WTC11 (cell line): ENCODE measurements at regions not wholly inside any gene's neighbourhood (a gene's known extent, or its start where the extent isn't known, plus 50 kb on each side); places are given as distances from the start of the nearest gene placed in this dataset.

Source experiments
- ATAC-seq: fragments of 200-7000 bp; cut with Tn5 transposase; 2 replicates; pipeline ENCODE4 v1.10.0; 2021; ENCODE audit warnings: mild to moderate bottlenecking, moderate library complexity
- CTCF ChIA-PET: fragments of 300-600 bp; sonication (Branson Sonifier 250); formaldehyde crosslinking; loops from one replicate; lab custom pipeline; 2021; ENCODE audit warnings: antibody characterized with exemption; lab: Charles Lee
- POLR2A ChIA-PET: fragments of 350-600 bp; sonication (Branson Sonifier 250); formaldehyde crosslinking; loops from one replicate; lab custom pipeline; 2021; ENCODE audit warnings: antibody characterized with exemption; lab: Charles Lee
- DNase-seq: peaks from one replicate; pipeline ENCODE4 v3.0.0; 2021; ENCODE audit warnings: low spot score
- H3K27ac Mint-ChIP-seq: 2 replicates; pipeline ENCODE4 v1.8.0; 2021; ENCODE audit warnings: mixed read lengths
- H3K27me3 Mint-ChIP-seq: 2 replicates; pipeline ENCODE4 v1.8.0; 2021; ENCODE audit warnings: low read depth, mild to moderate bottlenecking, moderate library complexity, mixed read lengths
- H3K36me3 Mint-ChIP-seq: 2 replicates; pipeline ENCODE4 v1.8.0; 2021; ENCODE audit warnings: mixed read lengths
- H3K4me1 Mint-ChIP-seq: 2 replicates; pipeline ENCODE4 v1.8.0; 2022; ENCODE audit warnings: mixed read lengths
- H3K4me3 Mint-ChIP-seq: 2 replicates; pipeline ENCODE4 v1.8.0; 2021; ENCODE audit warnings: mild to moderate bottlenecking, moderate library complexity, mixed read lengths
- H3K9me3 Mint-ChIP-seq: 2 replicates; pipeline ENCODE4 v1.8.0; 2021; ENCODE audit warnings: mixed read lengths
- ATF2 ChIP-seq: sonication (generic); formaldehyde crosslinking; IDR thresholded peaks from 2 replicates; pipeline ENCODE4 v1.8.1; 2022; ENCODE audit warnings: low read depth, missing genetic modification reagents, borderline replicate concordance
- EMX1 ChIP-seq: fragments of 250-450 bp; sonication (Bioruptor Pico); IDR thresholded peaks from 2 replicates; pipeline ENCODE4 v1.8.0; 2021; ENCODE audit warnings: mild to moderate bottlenecking
- ESRRA ChIP-seq: sonication (generic); formaldehyde crosslinking; IDR thresholded peaks from 2 replicates; pipeline ENCODE4 v1.8.1; 2022; ENCODE audit warnings: mild to moderate bottlenecking, missing genetic modification reagents, borderline replicate concordance
- ETV6 ChIP-seq: sonication (generic); formaldehyde crosslinking; IDR thresholded peaks from 2 replicates; pipeline ENCODE4 v1.8.1; 2022; ENCODE audit warnings: mild to moderate bottlenecking, missing genetic modification reagents
- FOXK1 ChIP-seq: sonication (generic); formaldehyde crosslinking; IDR thresholded peaks from 2 replicates; pipeline ENCODE4 v1.8.0; 2022; ENCODE audit warnings: mild to moderate bottlenecking, moderate library complexity, missing genetic modification reagents
- FOXP4 ChIP-seq: sonication (generic); formaldehyde crosslinking; IDR thresholded peaks from 2 replicates; pipeline ENCODE4 v1.8.0; 2022; ENCODE audit warnings: mild to moderate bottlenecking, missing genetic modification reagents
- HMGA2 ChIP-seq: fragments of 250-450 bp; sonication (Bioruptor Pico); IDR thresholded peaks from 2 replicates; pipeline ENCODE4 v1.4.0; 2021; ENCODE audit warnings: mild to moderate bottlenecking, moderate library complexity
- IRF1 ChIP-seq: sonication (generic); formaldehyde crosslinking; IDR thresholded peaks from 2 replicates; pipeline ENCODE4 v1.8.0; 2023; ENCODE audit warnings: missing genetic modification reagents
- IRF2 ChIP-seq: sonication (generic); formaldehyde crosslinking; IDR thresholded peaks from 2 replicates; pipeline ENCODE4 v1.8.0; 2022; ENCODE audit warnings: low read depth, missing genetic modification reagents, borderline replicate concordance
- TEAD1 ChIP-seq: sonication (generic); formaldehyde crosslinking; IDR thresholded peaks from 2 replicates; pipeline ENCODE4 v1.8.0; 2022; ENCODE audit warnings: mild to moderate bottlenecking, missing genetic modification reagents
- TP53 ChIP-seq: sonication (generic); formaldehyde crosslinking; IDR thresholded peaks from 2 replicates; pipeline ENCODE4 v1.8.1; 2023; ENCODE audit warnings: mild to moderate bottlenecking, missing genetic modification reagents
- ZNF121 ChIP-seq: sonication (generic); formaldehyde crosslinking; IDR thresholded peaks from 2 replicates; pipeline ENCODE4 v1.8.0; 2023; ENCODE audit warnings: missing genetic modification reagents
- ZNF396 ChIP-seq: fragments of 250-450 bp; sonication (Bioruptor Pico); IDR thresholded peaks from 2 replicates; pipeline ENCODE4 v1.8.0; 2021; ENCODE audit warnings: mild to moderate bottlenecking, moderate library complexity, borderline replicate concordance
- ZNF416 ChIP-seq: fragments of 250-450 bp; sonication (Bioruptor Pico); IDR thresholded peaks from 2 replicates; pipeline ENCODE4 v1.9.0; 2021; ENCODE audit warnings: mild to moderate bottlenecking, inconsistent platforms
- ZNF532 ChIP-seq: fragments of 250-450 bp; sonication (Bioruptor Pico); IDR thresholded peaks from 2 replicates; pipeline ENCODE4 v1.9.0; 2021; ENCODE audit warnings: mild to moderate bottlenecking, borderline replicate concordance
- TF ChIP-seq, protein P1 (sequence below): sonication (generic); formaldehyde crosslinking; IDR thresholded peaks from 2 replicates; pipeline ENCODE4 v1.8.0; 2023; ENCODE audit warnings: missing genetic modification reagents, mild to moderate bottlenecking, borderline replicate concordance
- TF ChIP-seq, protein P2 (sequence below): fragments of 250-450 bp; sonication (Bioruptor Pico); IDR thresholded peaks from 2 replicates; pipeline ENCODE4 v1.9.0; 2021; ENCODE audit warnings: mild to moderate bottlenecking
- TF ChIP-seq, protein P3 (sequence below): sonication (generic); formaldehyde crosslinking; IDR thresholded peaks from 2 replicates; pipeline ENCODE4 v1.8.1; 2023; ENCODE audit warnings: mild to moderate bottlenecking, missing genetic modification reagents
- TF ChIP-seq, protein P4 (sequence below): sonication (generic); formaldehyde crosslinking; IDR thresholded peaks from 2 replicates; pipeline ENCODE4 v1.8.0; 2022; ENCODE audit warnings: mild to moderate bottlenecking, missing genetic modification reagents

DNA sequence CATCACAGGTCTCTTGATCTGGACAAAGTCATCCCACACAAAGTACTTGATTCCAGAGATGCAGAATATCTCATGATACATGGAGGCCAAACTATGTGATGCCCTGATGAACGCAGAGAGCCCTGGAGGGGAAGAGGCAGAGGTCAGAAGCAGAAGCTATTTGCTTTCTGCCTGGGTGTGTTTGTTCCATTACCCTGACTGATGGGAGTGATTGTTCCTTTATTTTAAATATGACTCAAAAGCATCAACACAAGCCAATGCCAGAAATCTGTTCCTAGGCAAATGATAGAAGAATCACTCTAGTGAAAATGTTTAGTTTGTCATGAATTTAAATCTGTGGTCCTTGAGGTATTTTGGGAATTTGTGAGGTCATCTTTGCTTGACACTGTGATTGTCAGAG lies 54.7 kb upstream of the GGTLC1 start (continued):
- TF ChIP-seq ZNF532 (CRISPR knock-in tag) = no peak
- TF ChIP-seq, protein P1, sequence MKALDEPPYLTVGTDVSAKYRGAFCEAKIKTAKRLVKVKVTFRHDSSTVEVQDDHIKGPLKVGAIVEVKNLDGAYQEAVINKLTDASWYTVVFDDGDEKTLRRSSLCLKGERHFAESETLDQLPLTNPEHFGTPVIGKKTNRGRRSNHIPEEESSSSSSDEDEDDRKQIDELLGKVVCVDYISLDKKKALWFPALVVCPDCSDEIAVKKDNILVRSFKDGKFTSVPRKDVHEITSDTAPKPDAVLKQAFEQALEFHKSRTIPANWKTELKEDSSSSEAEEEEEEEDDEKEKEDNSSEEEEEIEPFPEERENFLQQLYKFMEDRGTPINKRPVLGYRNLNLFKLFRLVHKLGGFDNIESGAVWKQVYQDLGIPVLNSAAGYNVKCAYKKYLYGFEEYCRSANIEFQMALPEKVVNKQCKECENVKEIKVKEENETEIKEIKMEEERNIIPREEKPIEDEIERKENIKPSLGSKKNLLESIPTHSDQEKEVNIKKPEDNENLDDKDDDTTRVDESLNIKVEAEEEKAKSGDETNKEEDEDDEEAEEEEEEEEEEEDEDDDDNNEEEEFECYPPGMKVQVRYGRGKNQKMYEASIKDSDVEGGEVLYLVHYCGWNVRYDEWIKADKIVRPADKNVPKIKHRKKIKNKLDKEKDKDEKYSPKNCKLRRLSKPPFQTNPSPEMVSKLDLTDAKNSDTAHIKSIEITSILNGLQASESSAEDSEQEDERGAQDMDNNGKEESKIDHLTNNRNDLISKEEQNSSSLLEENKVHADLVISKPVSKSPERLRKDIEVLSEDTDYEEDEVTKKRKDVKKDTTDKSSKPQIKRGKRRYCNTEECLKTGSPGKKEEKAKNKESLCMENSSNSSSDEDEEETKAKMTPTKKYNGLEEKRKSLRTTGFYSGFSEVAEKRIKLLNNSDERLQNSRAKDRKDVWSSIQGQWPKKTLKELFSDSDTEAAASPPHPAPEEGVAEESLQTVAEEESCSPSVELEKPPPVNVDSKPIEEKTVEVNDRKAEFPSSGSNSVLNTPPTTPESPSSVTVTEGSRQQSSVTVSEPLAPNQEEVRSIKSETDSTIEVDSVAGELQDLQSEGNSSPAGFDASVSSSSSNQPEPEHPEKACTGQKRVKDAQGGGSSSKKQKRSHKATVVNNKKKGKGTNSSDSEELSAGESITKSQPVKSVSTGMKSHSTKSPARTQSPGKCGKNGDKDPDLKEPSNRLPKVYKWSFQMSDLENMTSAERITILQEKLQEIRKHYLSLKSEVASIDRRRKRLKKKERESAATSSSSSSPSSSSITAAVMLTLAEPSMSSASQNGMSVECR (CRISPR knock-in tag) = no peak
- TF ChIP-seq TEAD1 (CRISPR knock-in tag) = no peak
- TF ChIP-seq IRF2 (CRISPR knock-in tag) = no peak
- no peak for TF ChIP-seq FOXP4 (CRISPR knock-in tag)
- TF ChIP-seq ZNF416 (CRISPR knock-in tag) = no peak
- TF ChIP-seq ZNF121 = no peak
- TF ChIP-seq ESRRA (CRISPR knock-in tag) = no peak
- no peak for TF ChIP-seq TP53

- H3K4me3 Mint-ChIP-seq = no peak overlapping the region
- DNase-seq = no peak
- no peaks in the 10 kb centered on the region for H3K36me3 Mint-ChIP-seq
- H3K27me3 Mint-ChIP-seq = no peaks in the 10 kb centered on the region
- POLR2A ChIA-PET = no interaction called here
- H3K27ac Mint-ChIP-seq = no peak overlapping the region
- CTCF ChIA-PET = no interaction called here
- no peaks in the 10 kb centered on the region for H3K9me3 Mint-ChIP-seq
- H3K4me1 Mint-ChIP-seq = no peaks in the 10 kb centered on the region
- no peak for ATAC-seq
- TF ChIP-seq FOXK1 (CRISPR knock-in tag) (no peak), ETV6 (no peak), IRF1 (CRISPR knock-in tag) (no peak), TEAD1 (CRISPR knock-in tag) (no peak), EMX1 (no peak), HMGA2 (CRISPR knock-in tag) (no peak), ATF2 (CRISPR knock-in tag) (no peak), ZNF396 (CRISPR knock-in tag) (no peak)
- TF ChIP-seq, protein P2, sequence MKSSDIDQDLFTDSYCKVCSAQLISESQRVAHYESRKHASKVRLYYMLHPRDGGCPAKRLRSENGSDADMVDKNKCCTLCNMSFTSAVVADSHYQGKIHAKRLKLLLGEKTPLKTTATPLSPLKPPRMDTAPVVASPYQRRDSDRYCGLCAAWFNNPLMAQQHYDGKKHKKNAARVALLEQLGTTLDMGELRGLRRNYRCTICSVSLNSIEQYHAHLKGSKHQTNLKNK (CRISPR knock-in tag) = no peak
- TF ChIP-seq, protein P3, sequence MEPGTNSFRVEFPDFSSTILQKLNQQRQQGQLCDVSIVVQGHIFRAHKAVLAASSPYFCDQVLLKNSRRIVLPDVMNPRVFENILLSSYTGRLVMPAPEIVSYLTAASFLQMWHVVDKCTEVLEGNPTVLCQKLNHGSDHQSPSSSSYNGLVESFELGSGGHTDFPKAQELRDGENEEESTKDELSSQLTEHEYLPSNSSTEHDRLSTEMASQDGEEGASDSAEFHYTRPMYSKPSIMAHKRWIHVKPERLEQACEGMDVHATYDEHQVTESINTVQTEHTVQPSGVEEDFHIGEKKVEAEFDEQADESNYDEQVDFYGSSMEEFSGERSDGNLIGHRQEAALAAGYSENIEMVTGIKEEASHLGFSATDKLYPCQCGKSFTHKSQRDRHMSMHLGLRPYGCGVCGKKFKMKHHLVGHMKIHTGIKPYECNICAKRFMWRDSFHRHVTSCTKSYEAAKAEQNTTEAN (CRISPR knock-in tag) = no peak
- TF ChIP-seq, protein P4, sequence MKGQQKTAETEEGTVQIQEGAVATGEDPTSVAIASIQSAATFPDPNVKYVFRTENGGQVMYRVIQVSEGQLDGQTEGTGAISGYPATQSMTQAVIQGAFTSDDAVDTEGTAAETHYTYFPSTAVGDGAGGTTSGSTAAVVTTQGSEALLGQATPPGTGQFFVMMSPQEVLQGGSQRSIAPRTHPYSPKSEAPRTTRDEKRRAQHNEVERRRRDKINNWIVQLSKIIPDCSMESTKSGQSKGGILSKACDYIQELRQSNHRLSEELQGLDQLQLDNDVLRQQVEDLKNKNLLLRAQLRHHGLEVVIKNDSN = no peak
Measured at GRCh38 chr20:24042646-24043045, 54.1 kb upstream of the GGTLC1 start.
